Activated CD8-positive, alpha-beta memory T cell treated with anti-CD3 and anti-CD28 coated beads, Interleukin-2, amount 10 ng/mL, durations not matched to agents 7 days and 5 days (primary cell): ENCODE measurements at regions not wholly inside any gene's neighbourhood (a gene's known extent, or its start where the extent isn't known, plus 50 kb on each side); places are given as distances from the start of the nearest gene placed in this dataset.

ENCODE experiments used
- ATAC-seq: fragments of 150-1000 bp; cut with Tn5 transposase; one replicate; pipeline ENCODE4 v1.10.0; 2021; ENCODE audit warnings: moderate library complexity
- CTCF ChIA-PET: fragments of 350-600 bp; sonication (Branson Sonifier 250); formaldehyde crosslinking; loops from one replicate; lab custom pipeline; 2021; ENCODE audit warnings: antibody characterized with exemption; lab: Charles Lee
- DNase-seq: peaks from one replicate; pipeline ENCODE4 v3.0.0-alpha.2; 2020
- H3K27ac Mint-ChIP-seq: one replicate; pipeline ENCODE4 v1.8.0; 2021; ENCODE audit warnings: mild to moderate bottlenecking, mixed read lengths
- H3K27me3 Mint-ChIP-seq: one replicate; pipeline ENCODE4 v1.8.0; 2021; ENCODE audit warnings: mixed read lengths
- H3K36me3 Mint-ChIP-seq: one replicate; pipeline ENCODE4 v1.8.0; 2021; ENCODE audit warnings: mild to moderate bottlenecking, mixed read lengths
- H3K4me1 Mint-ChIP-seq: one replicate; pipeline ENCODE4 v1.8.0; 2021; ENCODE audit warnings: mixed read lengths
- H3K4me3 Mint-ChIP-seq: one replicate; pipeline ENCODE4 v1.8.0; 2021; ENCODE audit warnings: mild to moderate bottlenecking, moderate library complexity, mixed read lengths
- H3K9me3 Mint-ChIP-seq: one replicate; pipeline ENCODE4 v1.8.0; 2022; ENCODE audit warnings: low read depth, mixed read lengths

GRCh38 chr20:39563349-39563748 lies 601.2 kb downstream of the DHX35 start:
- DNase-seq (no peak), ATAC-seq (no peak)
- H3K36me3 Mint-ChIP-seq, result no peaks in the 10 kb centered on the region
- no peaks in the 10 kb centered on the region for H3K4me1 Mint-ChIP-seq
- CTCF ChIA-PET, result no interaction called here
- no peak overlapping the region for H3K27ac Mint-ChIP-seq
- H3K4me3 Mint-ChIP-seq, result no peak overlapping the region
- no peaks in the 10 kb centered on the region for H3K27me3 Mint-ChIP-seq
- no peaks in the 10 kb centered on the region for H3K9me3 Mint-ChIP-seq

DNA sequence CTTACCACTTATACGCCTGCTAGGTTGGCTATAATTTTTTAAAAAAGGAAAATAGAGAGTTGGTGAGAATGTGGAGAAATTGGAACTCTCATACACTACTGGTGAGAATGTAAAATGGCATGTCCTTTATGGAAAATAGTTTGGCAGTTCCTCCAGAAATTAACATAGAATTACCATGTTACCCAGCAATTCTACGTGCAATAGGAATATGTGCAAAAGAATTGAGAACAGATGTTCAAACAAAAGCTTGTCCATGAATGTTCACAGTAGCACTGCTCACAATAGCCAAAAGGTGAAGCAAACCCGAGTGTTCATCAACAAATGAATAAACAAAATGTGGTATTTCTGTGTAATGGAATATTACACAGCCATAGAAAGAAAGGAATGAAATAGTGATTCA lies 592.2 kb downstream of the DHX35 start:
- no peak for ATAC-seq
- Mint-ChIP-seq H3K36me3 (no peaks in the 10 kb centered on the region), H3K27me3 (no peaks in the 10 kb centered on the region), H3K27ac (no peak overlapping the region), H3K4me1 (no peaks in the 10 kb centered on the region), H3K4me3 (no peak overlapping the region), H3K9me3 (no peaks in the 10 kb centered on the region)
- DNase-seq, result no peak
- CTCF ChIA-PET, result no interaction called here

GRCh38 chr20:39553120-39553519 lies 591.0 kb downstream of the DHX35 start:
- no peak overlapping the region for H3K4me3 Mint-ChIP-seq
- no peak for DNase-seq
- no peak for ATAC-seq
- CTCF ChIA-PET, result no interaction called here
- H3K4me1 Mint-ChIP-seq, result no peaks in the 10 kb centered on the region
- H3K27me3 Mint-ChIP-seq, result no peaks in the 10 kb centered on the region
- no peaks in the 10 kb centered on the region for H3K9me3 Mint-ChIP-seq
- H3K27ac Mint-ChIP-seq, result no peak overlapping the region
- no peaks in the 10 kb centered on the region for H3K36me3 Mint-ChIP-seq

DNA sequence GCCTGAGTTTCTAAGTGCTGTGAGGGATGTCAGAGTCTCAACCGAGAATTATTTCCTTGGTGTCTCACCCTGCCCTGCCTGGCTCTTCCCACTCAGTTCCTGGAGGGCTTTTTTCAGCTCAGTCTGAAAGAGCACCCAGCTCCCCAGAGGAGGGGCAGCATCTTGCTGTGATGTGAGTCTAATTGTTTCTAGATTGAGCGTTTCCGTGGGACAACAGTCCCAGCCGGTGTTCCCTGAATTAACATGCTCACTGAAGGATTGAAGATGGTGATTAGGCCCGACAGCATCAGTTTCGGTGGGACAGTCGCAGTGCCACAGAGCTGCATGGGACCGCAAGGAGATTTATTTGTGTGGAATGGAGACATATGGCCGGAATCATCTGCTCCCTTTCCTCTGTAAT lies 587.6 kb downstream of the DHX35 start:
- Mint-ChIP-seq H3K27me3 (no peaks in the 10 kb centered on the region), H3K27ac (no peak overlapping the region), H3K36me3 (no peaks in the 10 kb centered on the region), H3K9me3 (no peaks in the 10 kb centered on the region), H3K4me1 (no peaks in the 10 kb centered on the region), H3K4me3 (no peak overlapping the region)
- CTCF ChIA-PET, result no interaction called here
- no peak for ATAC-seq
- no peak for DNase-seq

- Mint-ChIP-seq H3K27ac (no peak overlapping the region), H3K4me3 (no peak overlapping the region), H3K9me3 (peaks cover 1% of the 10 kb centered on the region), H3K4me1 (no peaks in the 10 kb centered on the region), H3K27me3 (no peaks in the 10 kb centered on the region), H3K36me3 (no peaks in the 10 kb centered on the region)
- DNase-seq (no peak), ATAC-seq (no peak)
- CTCF ChIA-PET, result no interaction called here
These were observed 585.6 kb downstream of the DHX35 start for GRCh38 chr20:39547546-39548408.

DNA sequence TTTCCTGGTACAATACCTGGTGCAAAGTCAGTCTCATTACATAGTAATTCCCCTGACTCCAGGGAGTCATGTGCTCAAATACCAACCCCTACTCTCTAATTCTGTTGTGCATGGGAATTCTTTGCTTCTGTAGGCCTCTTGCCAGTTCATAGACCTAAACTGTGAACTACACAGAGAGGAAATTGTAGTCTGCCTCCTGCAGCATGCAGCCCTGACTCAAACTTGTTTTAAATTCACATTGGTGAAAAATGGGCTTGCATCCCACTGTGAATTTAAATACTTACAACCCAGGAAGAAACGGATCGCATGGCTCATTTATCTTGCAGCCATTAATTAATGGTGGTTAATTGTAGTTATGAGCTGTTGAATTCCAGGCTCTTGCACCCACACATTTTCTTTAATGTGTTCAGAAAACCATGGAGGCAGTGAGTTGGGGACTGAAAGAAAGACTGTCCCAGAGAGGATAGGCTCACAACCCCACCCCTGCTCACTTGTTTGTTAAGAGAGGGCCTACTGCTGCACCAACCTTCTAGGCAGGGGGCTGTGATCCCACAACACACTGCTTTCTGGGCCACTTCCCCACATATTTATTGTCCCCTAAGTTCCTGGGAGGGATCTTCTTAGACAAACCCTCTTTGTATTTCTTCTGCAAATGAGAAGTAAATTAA lies 579.1 kb downstream of the DHX35 start:
- no peaks in the 10 kb centered on the region for H3K36me3 Mint-ChIP-seq
- ATAC-seq (no peak), DNase-seq (no peak)
- CTCF ChIA-PET, result no interaction called here
- H3K27ac Mint-ChIP-seq, result no peak overlapping the region
- peaks cover 2% of the 10 kb centered on the region for H3K9me3 Mint-ChIP-seq
- no peaks in the 10 kb centered on the region for H3K4me1 Mint-ChIP-seq
- H3K27me3 Mint-ChIP-seq, result no peaks in the 10 kb centered on the region
- no peak overlapping the region for H3K4me3 Mint-ChIP-seq

DNA sequence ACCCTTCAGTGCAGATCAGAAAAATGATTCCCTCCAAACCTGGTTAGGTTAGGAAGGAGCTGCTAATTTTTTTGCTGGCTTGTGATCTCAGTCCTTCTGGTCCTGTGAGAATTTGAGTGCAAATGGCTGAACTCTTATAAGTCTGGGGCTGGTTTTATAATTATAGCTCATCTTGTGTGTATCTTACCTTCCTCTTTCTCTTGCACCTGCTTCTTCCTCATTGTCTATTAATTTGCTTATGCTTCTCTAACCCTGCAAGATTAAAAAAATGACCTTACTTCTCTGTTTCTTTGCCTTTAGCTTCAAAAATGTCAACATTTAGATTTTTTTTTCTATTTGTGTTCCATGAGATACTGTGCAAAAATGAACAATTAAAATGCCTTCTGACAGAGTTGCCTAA lies 576.2 kb downstream of the DHX35 start:
- Mint-ChIP-seq H3K4me1 (no peaks in the 10 kb centered on the region), H3K27me3 (no peaks in the 10 kb centered on the region), H3K4me3 (no peak overlapping the region), H3K27ac (no peak overlapping the region), H3K9me3 (peaks cover 2% of the 10 kb centered on the region), H3K36me3 (no peaks in the 10 kb centered on the region)
- CTCF ChIA-PET, result no interaction called here
- ATAC-seq (no peak), DNase-seq (no peak)

- H3K4me3 Mint-ChIP-seq, result no peak overlapping the region
- no peaks in the 10 kb centered on the region for H3K27me3 Mint-ChIP-seq
- CTCF ChIA-PET, result no interaction called here
- no peak overlapping the region for H3K27ac Mint-ChIP-seq
- no peaks in the 10 kb centered on the region for H3K9me3 Mint-ChIP-seq
- DNase-seq (no peak), ATAC-seq (no peak)
- H3K36me3 Mint-ChIP-seq, result no peaks in the 10 kb centered on the region
- H3K4me1 Mint-ChIP-seq, result no peaks in the 10 kb centered on the region
These were observed 573.2 kb downstream of the DHX35 start for GRCh38 chr20:39535301-39535700.

DNA sequence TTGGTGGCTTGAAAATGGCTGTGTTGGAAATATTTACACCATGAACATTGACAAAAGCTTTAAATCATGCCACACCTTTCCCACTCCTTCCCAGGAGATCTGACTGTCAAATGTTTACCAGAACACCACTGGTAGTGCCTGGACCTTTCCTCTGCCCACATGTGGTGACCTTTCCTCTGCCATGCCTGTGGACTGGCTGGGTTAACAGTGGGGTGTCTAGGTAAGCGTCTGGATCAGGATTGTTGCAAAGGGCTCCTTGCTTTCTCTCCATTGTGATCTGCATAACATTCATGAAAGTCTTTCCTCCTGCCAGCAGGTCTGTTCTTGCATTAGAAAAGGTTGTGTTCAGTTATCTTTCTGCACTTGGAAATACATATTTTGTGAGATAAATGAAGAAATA lies 572.7 kb downstream of the DHX35 start:
- CTCF ChIA-PET, result no interaction called here
- Mint-ChIP-seq H3K27ac (no peak overlapping the region), H3K36me3 (no peaks in the 10 kb centered on the region), H3K27me3 (no peaks in the 10 kb centered on the region), H3K4me3 (no peak overlapping the region), H3K9me3 (no peaks in the 10 kb centered on the region), H3K4me1 (no peaks in the 10 kb centered on the region)
- ATAC-seq (no peak), DNase-seq (no peak)

DNA sequence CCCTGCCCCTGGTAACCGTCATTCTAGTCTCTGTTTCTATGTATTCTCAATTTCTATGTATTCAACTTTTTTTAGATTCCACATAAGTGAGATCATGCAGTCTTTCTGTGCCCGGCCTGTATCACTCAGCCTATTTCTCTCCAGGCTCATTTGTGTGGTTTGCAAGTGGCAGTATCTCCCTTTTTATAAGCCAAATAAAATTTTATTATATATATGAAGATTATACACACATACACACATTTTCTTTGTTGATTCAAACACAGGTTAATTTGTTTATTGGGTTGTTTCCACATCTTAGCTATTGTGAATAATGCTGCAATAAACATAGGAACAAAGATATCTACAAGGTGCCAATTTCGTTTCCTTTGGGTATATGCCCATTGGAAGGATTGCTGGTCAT lies 571.7 kb downstream of the DHX35 start:
- ATAC-seq (no peak), DNase-seq (no peak)
- CTCF ChIA-PET, result no interaction called here
- no peaks in the 10 kb centered on the region for H3K36me3 Mint-ChIP-seq
- no peaks in the 10 kb centered on the region for H3K9me3 Mint-ChIP-seq
- H3K27me3 Mint-ChIP-seq, result no peaks in the 10 kb centered on the region
- no peak overlapping the region for H3K4me3 Mint-ChIP-seq
- no peak overlapping the region for H3K27ac Mint-ChIP-seq
- no peaks in the 10 kb centered on the region for H3K4me1 Mint-ChIP-seq

DNA sequence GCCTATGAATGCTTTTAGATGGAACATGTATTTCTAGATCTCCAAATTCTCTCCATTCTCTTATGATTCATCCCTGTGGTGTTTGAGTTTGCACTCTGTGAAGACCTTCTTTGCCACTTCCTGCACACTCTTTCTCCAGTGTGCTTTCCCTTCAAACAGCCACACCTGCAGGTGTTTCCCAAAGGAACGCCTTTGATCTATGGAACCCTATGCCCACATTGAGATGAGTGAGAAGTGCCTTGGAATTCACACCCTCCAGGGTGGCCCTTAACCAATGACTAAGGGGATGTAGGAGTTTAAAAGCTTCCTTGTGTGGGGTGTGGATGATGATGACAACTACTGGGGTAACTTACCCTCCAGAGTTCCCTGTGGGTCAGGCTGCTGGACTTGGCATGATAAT lies 570.1 kb downstream of the DHX35 start:
- ATAC-seq (no peak), DNase-seq (no peak)
- Mint-ChIP-seq H3K27ac (no peak overlapping the region), H3K4me1 (no peaks in the 10 kb centered on the region), H3K27me3 (no peaks in the 10 kb centered on the region), H3K9me3 (no peaks in the 10 kb centered on the region), H3K36me3 (no peaks in the 10 kb centered on the region), H3K4me3 (no peak overlapping the region)
- CTCF ChIA-PET, result no interaction called here

DNA sequence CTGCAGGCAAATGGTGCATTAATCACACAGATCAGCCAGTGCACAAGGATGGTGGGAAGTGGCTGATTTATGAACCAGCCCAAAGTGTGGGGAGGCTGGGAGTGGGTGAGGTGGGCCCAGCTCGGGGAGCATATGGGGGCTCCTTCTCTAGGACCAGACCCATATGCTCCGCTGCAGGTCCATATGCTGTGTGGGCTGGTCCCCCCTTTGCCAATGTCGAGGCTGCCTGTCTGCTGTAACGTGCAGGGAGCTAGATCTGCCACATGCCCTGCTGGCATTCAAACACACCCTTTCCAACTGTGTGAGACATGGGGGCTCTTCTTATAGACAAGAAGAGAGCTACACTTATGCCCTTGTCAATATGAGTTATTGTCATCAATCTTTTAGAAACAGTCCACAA lies 566.3 kb downstream of the DHX35 start:
- no peak for ATAC-seq
- CTCF ChIA-PET, result no interaction called here
- no peaks in the 10 kb centered on the region for H3K9me3 Mint-ChIP-seq
- H3K27ac Mint-ChIP-seq, result no peak overlapping the region
- no peaks in the 10 kb centered on the region for H3K4me1 Mint-ChIP-seq
- H3K36me3 Mint-ChIP-seq, result no peaks in the 10 kb centered on the region
- H3K27me3 Mint-ChIP-seq, result no peaks in the 10 kb centered on the region
- DNase-seq, result no peak
- no peak overlapping the region for H3K4me3 Mint-ChIP-seq

GRCh38 chr20:39524371-39524911 lies 562.3 kb downstream of the DHX35 start:
- H3K9me3 Mint-ChIP-seq, result no peaks in the 10 kb centered on the region
- no peaks in the 10 kb centered on the region for H3K4me1 Mint-ChIP-seq
- CTCF ChIA-PET, result no interaction called here
- H3K36me3 Mint-ChIP-seq, result no peaks in the 10 kb centered on the region
- no peak overlapping the region for H3K4me3 Mint-ChIP-seq
- DNase-seq, result no peak
- no peak for ATAC-seq
- no peaks in the 10 kb centered on the region for H3K27me3 Mint-ChIP-seq
- no peak overlapping the region for H3K27ac Mint-ChIP-seq

DNA sequence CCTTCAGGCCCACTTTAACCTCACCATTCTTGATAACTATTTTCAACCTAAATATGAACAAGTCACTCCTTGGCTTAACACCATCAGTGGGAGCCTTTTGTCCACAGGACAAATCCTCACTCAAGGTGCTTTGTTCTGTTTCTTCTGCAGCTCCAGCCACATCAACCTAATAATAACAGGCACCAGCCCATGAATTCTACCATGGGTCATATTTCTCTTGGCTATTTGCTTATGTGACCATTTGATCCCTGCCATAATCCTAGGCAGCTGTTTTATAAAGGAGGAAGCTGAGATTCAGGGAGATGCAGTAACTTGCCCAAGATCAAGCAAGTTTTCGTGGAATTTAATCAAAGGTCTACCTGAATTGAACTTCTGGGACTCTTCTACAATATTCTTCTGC lies 561.3 kb downstream of the DHX35 start:
- CTCF ChIA-PET, result no interaction called here
- Mint-ChIP-seq H3K4me3 (no peak overlapping the region), H3K27ac (no peak overlapping the region), H3K9me3 (no peaks in the 10 kb centered on the region), H3K4me1 (no peaks in the 10 kb centered on the region), H3K36me3 (no peaks in the 10 kb centered on the region), H3K27me3 (no peaks in the 10 kb centered on the region)
- ATAC-seq, result no peak
- no peak for DNase-seq
